HG02973 (cell line): ENCODE measurements at regions not wholly inside any gene's neighbourhood (a gene's known extent, or its start where the extent isn't known, plus 50 kb on each side); places are given as distances from the start of the nearest gene placed in this dataset.

Experiments used
- ATAC-seq: cut with Tn5 transposase; IDR thresholded peaks from one replicate; pipeline ENCODE4 v1.9.1; 2021; ENCODE audit warnings: moderate library complexity; ENCODE audit not compliant: unreplicated experiment

GRCh38 chr13:24043590-24044350 is 116.8 kb upstream of the SPATA13 start:
- ATAC-seq = no peak

- no peak for ATAC-seq
Measured at GRCh38 chr13:24045597-24045996, 114.9 kb upstream of the SPATA13 start.

GRCh38 chr13:24050292-24050711 is 110.2 kb upstream of the SPATA13 start:
- ATAC-seq = no peak

GRCh38 chr13:24050796-24051715 is 109.5 kb upstream of the SPATA13 start:
- ATAC-seq = no peak

GRCh38 chr13:24052547-24053518 is 107.7 kb upstream of the SPATA13 start:
- ATAC-seq = no peak

GRCh38 chr13:24053519-24054251 is 106.8 kb upstream of the SPATA13 start:
- ATAC-seq = peak; percentile 92

- ATAC-seq = no peak
Measured at GRCh38 chr13:24056616-24057137, 103.8 kb upstream of the SPATA13 start.

- ATAC-seq = no peak
Measured at GRCh38 chr13:24060993-24061392, 99.5 kb upstream of the SPATA13 start.

GRCh38 chr13:24063281-24063877 is 97.1 kb upstream of the SPATA13 start:
- no peak for ATAC-seq

- no peak for ATAC-seq
Measured at GRCh38 chr13:24064371-24064770, 96.1 kb upstream of the SPATA13 start.

- ATAC-seq = no peak
Measured at GRCh38 chr13:24065176-24065575, 95.3 kb upstream of the SPATA13 start.

- ATAC-seq = no peak
Measured at GRCh38 chr13:24066405-24067295, 93.9 kb upstream of the SPATA13 start.

- ATAC-seq = no peak
Measured at GRCh38 chr13:24068472-24068871, 92.0 kb upstream of the SPATA13 start.

GRCh38 chr13:24071016-24071415 is 89.5 kb upstream of the SPATA13 start:
- ATAC-seq = no peak

- ATAC-seq = no peak
Measured at GRCh38 chr13:24071423-24072075, 89.0 kb upstream of the SPATA13 start.

- ATAC-seq = no peak
Measured at GRCh38 chr13:24073657-24074056, 86.9 kb upstream of the SPATA13 start.

- ATAC-seq = no peak
Measured at GRCh38 chr13:24074678-24075077, 85.8 kb upstream of the SPATA13 start.
